Stimulated activated CD8-positive, alpha-beta memory T cell treated with anti-CD3 and anti-CD28 coated beads, Interleukin-15, amount 100 ng/mL, for 24 hours (primary cell): ENCODE measurements at regions not wholly inside any gene's neighbourhood (a gene's known extent, or its start where the extent isn't known, plus 50 kb on each side); places are given as distances from the start of the nearest gene placed in this dataset.
"Not testable (repeated sequence)": the region's sequence is repeated elsewhere in the genome, so short reads cannot be mapped to it uniquely, and the experiment has no call there.

ENCODE experiments used
- DNase-seq: peaks from one replicate; pipeline ENCODE4 v3.0.0-alpha.2; 2020; ENCODE audit warnings: low read depth

DNA sequence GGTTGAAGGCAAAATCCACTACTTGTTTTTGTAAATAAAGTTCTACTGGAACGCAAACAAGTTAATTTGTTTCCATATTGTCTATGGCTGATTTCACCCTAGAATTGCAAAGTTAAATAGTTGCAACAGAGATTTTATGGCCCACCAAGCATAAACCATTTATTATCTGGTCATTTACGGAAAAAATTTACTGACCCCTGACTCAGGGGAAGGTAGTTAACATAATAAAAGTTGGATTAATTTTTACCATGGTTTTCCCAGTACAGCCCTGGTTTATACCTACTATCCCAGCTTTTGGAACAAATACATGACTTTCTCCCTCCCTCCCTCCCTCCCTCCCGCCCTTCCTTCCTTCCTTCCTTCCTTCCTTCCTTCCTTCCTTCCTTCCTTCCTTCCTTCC lies 588.9 kb upstream of the TMEFF2 start:
- no peak for DNase-seq

DNA sequence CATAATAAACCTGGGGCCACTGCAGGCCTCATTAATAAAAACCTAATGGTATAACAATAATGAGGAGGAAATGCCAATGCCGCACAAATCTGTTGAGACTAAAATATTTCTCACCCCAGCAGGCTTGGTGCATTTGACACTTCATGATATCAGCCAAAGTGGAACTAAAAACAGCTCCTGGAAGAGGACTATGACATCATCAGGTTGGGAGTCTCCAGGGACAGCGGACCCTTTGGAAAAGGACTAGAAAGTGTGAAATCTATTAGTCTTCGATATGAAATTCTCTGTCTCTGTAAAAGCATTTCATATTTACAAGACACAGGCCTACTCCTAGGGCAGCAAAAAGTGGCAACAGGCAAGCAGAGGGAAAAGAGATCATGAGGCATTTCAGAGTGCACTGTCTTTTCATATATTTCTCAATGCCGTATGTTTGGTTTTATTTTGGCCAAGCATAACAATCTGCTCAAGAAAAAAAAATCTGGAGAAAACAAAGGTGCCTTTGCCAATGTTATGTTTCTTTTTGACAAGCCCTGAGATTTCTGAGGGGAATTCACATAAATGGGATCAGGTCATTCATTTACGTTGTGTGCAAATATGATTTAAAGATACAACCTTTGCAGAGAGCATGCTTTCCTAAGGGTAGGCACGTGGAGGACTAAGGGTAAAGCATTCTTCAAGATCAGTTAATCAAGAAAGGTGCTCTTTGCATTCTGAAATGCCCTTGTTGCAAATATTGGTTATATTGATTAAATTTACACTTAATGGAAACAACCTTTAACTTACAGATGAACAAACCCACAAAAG lies 580.9 kb upstream of the TMEFF2 start:
- no peak for DNase-seq

DNA sequence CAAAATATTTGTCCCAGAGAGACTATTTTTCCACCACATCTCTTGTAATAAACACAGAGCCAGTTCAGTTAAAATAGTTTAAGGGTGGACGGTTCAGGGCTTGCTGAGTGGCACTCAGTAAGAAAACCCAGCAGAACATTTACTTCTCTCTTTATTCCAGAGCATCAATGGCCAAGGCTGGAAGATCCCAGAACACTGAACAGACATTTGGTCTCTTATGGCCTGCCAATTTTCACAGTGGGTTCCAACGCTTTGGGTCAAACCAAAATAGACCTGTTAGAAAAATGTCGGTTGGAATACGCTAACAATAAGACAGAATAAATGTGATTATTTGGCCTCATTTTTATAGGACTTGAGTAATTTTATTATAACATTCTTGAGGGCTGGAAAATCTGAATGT lies 580.3 kb upstream of the TMEFF2 start:
- DNase-seq: no peak

DNA sequence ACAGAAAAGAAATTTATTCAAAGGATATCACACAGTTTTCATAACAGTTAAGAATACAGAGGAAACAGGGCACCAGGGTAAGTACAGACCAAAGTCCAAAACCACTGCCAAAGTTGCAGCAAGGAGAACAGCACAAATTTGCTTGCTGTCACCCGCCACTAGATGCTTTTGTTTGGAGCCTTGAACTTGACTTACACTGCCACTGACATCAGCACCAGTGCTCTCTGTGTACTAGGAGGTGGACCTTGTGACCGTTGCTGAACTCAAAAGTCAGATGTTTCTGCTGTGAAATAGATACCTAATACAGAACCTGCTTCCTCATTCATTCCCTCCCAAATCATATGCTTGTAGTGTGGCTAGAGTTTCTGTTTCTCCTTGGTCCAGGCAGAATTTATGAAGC lies 578.3 kb upstream of the TMEFF2 start:
- no peak for DNase-seq

DNA sequence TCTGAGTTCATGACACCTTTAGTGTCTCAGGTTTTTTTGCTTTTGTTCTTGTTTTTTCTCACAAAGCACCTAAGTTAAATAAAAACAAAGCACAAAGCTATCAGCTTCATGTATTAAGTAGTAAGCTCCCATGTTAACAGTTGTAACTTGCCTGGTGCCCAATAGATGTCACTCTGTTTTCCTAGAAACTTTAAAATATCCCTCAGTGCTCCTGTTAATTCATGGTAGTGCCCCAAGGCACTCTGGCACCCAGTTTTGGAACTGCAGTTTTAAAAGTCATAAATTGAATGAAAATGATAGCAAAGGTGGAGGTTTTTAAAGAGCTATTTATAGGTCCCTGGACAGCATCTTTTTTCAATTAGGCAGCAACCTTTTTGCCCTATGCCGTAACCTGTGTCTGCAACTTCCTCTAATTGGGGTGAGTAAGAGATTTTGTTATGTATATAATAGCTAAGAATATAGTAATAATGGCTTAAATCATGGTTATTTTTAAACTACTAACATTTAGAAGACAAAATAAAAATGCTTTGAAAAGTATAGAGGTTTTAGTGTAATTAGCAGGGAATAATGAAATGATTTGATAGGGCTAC lies 555.0 kb upstream of the TMEFF2 start:
- no peak for DNase-seq

DNA sequence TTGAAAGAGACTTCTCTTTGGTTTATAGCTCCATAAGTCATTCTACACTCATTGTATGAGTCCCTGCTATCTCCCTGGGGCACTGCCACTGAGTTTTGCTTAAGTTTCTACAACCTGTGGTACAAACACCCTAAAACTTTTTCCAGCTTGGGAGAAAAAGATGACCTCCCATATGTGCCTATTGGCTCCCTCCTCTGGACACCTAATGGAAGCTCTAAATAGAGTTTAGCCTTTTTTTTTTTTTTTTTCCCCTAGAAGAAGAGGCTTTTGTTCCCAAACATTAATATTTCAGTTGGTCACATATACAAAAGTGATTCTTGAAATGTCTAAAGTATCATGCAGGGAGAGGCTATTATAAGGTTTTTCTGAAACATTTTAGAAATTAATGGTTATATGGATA lies 547.2 kb upstream of the TMEFF2 start:
- DNase-seq: no peak

DNA sequence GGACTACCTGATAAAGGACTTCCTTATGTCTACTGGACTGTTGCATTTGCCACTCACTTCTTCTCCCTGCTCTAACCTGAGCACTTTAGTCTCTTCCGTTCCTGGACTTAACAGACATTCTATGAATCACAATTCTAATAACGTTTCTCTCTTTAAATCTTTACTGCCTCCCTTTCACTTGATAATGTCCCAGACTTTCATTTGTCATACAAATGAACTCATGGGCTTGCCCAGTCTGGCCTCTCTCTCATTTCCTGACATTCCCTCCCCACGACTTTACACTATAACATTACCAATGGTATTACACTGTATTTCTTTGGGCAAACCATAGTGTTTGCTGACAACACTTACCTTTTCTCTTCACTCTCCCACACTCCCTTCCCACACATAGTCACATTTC lies 540.7 kb upstream of the TMEFF2 start:
- no peak for DNase-seq

DNA sequence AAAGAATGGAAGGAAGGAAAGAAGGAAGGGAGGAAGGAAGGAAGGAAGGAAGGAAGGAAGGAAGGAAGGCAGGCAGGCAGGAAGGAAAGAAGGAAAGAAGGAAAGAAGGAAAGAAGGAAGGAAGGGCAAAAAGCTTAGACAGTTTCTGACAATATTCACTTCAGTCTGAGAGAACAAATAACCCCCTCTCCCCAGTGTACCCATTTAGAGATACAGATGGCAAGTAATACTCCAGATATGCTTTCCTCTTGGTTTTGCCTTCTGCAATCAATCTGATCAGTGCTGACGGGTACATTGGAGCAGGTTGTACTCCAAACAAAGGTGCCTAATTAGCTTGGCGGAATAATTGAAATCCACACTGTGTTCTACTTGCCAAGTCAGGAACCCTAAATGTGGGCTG lies 534.6 kb upstream of the TMEFF2 start:
- no peak for DNase-seq

DNA sequence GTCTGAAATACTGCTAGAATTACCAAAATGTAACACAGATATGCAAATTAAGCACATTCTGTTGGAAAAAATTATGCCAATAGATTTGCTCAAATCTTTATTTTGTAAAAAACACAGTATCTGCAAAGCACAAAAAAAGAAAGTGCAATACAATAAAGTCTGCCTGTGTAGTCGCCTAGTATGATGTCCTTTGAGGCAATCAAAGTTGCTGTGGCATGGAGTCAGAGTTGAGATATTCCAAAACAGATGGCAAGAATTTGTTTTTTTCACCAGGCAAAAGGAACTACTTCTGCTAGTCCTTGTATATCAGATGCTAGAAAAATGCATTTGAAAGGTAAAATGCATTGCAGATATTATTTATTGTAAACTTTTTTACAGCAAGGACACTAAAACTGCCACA lies 531.3 kb upstream of the TMEFF2 start:
- no peak for DNase-seq

DNA sequence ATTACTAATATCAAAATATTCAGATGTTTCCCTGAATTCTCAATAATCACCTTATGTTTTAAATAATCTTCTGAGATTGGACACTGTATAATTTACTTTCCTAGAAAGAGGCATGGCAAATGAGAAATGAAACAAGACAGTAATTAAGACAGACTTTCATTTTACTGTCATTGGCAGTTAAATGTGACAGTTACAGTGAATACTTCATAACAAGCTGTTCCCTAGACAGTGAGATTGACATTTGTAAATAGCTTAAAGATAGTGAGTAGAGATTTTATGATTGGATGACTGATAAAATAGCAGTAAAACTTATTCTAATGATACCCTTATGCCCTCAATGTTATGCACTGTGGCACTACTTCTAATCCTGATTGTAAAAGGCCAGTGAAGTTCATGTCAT lies 524.9 kb upstream of the TMEFF2 start:
- no peak for DNase-seq

DNA sequence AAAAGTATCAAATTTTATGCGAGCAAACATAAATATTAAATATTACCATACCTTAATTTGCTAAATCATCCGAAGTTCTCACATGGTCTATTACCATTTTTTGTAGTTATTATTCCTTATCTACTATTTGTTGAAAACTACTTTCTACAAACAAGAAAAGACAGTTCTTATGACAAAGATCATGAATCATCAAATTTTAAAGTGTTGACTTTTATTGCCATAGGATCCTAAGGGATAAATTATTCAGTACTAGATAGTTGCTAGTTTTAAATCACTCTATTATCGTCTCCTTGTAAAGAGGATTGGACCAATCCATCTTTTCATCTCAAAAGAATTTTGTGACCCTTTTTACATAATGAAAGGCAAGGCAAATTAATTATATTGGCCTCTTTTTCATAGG lies 523.6 kb upstream of the TMEFF2 start:
- DNase-seq: no peak

DNA sequence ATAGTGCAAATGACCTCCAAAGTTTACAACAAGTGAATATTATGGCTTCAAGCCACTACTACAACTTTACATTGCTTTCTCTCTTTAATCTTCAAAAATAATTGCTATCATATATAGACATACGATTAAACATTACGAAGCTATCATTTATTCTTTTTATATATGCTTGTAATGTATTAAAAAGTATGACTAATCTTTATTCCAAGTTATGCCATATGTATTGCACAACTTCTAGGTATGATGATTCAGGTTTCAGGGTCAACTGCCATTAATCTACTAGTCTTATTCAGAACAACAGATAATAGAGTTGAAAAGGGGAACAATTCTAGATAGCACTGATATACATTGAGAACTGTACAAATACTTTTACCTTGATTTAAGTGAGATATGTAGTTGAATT lies 506.2 kb upstream of the TMEFF2 start:
- DNase-seq: no peak

DNA sequence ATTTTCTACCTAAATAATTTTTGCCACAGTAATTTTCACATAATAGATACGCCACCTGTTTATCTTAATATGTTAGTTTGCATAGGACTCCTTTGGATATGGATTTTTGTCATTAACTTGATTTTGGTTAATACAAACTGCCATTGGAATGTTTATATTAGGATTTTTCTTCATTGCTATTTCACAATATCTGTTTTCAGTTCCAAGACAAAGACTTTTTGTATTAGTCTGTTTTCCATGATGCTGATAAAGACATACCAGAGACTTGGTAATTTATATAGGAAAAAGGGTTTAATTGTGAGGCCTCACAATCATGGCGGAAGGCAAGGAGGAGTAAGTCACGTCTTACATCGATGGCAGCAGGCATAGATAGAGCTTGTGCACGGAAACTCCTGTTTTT lies 503.1 kb upstream of the TMEFF2 start:
- no peak for DNase-seq

DNA sequence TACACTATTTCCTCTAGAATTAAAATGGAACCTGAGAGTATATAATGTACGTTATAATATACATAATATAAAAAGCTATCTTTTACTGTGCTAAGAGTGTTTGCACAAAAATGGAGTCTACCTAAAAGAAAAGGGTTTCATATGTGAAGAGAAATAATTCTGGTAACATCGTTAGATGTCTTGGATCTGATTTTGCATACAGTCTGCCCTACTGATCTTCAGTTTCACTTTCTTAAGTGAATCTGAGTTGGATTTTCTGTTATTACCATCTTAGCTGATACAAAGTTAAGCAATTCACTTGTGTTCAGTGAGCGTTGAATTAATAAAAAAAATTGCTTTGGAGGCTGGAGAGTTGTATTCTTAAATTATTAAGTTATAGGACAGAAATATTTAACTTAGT lies 502.1 kb upstream of the TMEFF2 start:
- no peak for DNase-seq

DNA sequence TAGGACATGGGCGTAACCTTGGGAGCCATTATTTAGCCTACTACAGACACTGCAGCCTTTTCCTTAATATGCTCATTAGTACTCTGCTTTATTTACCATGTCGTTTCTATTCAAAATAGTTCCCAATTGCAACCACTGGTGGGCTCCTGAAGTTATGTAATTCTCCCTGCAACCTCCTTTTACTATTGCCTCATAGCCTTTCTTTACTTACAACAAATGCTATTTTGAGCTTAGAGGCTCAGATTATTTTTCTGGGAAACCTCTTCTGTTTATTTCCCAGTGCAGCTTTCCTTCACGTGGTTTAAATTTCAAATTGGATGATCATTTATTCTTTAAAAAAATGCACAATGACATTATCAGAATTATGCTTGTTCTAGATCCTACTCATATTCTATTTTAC lies 492.3 kb upstream of the TMEFF2 start:
- no peak for DNase-seq

DNA sequence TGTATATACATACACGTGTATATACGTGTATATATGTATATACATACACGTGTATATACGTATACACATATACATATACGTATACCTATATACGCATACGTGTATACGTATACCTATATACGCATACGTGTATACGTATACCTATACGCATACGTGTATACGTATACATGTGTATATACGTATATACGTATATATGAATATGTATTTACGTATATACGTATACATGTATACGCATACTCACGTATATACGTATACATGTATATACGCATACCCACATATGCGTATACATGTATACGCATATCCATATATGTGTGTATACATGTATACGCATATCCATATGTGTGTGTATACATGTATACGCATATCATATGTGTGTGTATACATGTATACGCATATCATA lies 487.8 kb upstream of the TMEFF2 start:
- not testable (repeated sequence) for DNase-seq

DNA sequence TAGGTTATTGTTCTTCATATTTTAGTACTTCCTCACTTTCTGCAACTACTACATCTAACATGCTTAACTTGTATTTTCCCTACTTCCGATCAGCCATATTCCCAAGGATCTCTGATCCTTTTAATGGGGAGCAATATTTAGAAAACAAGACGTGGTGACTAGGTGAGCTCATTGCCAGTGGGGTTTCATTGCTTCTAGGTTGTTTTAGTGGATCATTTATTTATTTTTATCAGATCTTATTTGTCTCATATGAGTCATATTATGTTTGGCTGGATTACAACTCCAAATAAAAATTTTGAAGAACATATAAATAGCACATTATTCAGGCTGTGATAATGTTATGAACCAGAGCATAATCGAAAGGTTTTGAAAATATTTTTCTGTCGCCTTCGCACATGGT lies 480.9 kb upstream of the TMEFF2 start:
- no peak for DNase-seq

DNA sequence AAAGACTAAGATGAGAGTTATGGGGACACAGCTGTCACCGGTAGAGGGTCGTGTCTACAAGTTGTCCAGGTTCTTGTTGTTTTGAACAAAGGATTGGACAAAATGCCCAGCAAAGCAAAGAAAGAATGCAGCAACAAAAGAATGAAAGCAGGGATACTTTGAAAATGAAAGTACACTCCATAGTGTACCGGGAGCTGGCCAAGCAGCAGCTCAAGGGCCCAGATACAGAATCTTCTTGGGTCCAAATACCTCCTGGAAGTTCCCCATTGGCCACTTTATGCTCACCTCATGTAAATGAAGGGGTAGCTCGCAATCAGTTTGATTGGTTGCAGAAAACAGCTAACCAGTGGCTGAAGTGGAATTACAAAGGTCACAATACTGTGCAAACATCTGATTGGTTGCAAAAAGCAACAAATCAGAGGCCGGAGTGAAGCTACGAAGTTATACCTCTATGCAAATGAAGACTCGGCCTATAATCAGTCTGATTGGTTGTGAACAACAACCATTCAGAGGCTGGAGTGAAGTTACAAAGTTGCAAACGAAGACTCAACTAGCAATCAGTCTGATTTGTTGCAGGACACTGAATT lies 474.9 kb upstream of the TMEFF2 start:
- DNase-seq: no peak

DNA sequence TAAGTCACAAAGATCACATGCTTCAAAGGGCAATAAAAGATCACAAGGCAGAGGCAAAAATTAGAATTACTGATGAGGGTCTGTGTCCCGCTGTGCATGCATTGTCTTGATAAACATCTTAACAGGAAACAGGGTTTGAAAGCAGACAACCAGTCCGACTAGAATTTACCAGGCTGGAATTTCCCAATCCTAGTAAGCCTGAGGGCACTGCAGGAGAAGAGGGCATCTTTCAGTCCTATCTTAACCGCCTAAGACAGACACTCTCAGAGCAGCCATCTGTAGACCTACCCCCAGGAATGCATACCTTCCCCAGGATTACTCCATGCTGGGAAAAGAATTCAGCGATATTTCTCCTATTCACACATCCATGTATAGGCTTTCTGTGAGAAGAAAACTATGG lies 465.8 kb upstream of the TMEFF2 start:
- DNase-seq: not testable (repeated sequence)

DNA sequence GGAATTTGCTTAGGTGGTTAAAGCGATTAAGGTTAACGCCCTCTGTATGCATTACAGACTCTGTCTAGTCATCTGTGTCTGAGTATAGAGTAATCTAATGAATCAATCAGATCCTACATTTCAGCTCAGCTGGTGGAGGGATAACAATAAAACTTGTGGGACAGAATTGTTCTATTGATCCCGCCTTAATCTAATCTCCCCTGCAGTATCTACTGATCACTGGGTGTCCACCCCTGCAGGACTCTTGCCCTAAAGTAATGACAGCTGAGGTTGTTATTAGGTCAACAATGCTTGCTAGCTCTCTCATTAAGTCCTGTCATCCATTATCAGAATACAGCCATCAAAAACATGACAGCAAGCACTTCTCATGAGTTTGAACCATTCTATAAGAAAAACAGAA lies 462.6 kb upstream of the TMEFF2 start:
- DNase-seq: no peak

DNA sequence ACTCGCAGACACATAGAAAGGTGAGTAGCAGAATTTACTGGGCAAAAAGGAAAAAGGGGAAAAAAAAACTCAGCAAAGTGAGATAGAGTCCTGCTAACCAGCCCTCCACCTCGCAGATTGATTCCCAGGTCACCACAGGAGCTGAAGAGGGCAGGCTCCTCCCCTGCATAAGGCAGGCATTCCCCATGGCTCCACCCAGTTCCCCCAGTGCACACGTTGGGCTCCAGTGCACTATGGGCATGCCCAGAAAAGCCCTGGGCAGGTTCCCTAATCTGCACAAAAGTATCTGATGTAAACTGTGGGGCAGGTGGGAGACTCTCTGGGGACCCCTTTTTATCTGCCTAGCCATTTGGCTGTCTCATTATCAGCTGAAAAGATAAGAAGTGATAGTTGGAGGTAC lies 461.2 kb upstream of the TMEFF2 start:
- DNase-seq: no peak

DNA sequence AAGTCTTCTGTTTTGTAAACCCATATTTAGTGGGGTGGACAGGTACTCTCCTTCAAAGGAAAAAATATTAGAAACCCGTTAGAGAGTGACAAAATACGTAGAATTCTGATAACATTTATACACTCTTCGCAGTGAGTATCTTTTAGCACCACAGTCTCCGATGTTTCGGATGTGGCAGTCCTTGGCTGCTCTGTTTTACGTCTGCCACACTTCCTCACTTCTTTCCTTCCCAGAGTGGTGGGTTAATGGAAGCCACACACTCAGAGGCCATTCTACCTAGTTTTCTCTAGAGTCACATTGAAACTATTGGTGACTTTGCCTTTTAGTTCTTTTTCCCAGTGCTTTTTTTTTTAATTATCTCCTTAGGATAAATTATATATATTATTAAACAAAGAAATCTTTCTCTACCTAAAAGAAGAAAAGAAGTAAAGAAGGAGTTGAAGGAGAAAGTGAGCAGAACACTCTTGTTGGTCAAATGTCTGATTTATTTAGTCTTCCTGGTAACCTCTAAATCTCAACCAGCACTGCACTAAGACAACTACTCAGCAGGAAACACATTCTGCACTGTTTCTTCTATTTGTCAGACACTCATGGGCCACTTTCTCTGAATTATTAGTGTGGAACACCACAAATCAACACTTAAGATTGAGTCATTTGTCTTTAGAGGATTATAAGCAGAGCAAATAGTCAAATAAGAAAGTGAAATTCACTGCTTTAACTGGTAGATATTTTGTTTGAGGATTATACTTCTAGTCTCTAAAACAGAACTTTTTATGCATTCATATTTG lies 451.3 kb upstream of the TMEFF2 start:
- DNase-seq: no peak

DNA sequence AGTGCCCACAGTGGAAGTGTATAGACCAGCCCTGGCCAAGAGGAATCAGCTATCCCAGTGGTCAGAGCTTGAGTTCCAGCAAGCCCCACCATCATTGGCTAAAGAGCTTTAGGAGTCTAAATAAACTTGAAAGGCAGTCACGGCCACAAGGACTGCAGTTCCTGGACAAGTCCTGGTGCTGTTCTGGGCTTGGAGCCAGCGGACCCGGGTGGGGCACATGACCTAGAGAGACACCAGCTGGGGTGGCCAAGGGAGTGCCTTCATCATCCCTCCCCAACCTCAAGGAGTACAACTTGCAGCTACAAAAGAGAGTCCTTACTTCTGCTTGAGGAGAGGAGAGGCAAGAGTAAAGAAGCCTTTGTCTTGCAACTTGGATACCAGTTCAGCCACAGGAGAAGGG lies 439.8 kb upstream of the TMEFF2 start:
- no peak for DNase-seq
